ENCODE measurements at regions not wholly inside any gene's neighbourhood (a gene's known extent, or its start where the extent isn't known, plus 50 kb on each side); places are given as distances from the start of the nearest gene placed in this dataset.

- no peak for DNase-seq
These were observed 99.6 kb upstream of the NBEA start for GRCh38 chr13:34842466-34842865.

GRCh38 chr13:34847766-34848165 is 94.3 kb upstream of the NBEA start:
- DNase-seq = no peak

- no peak for DNase-seq
These were observed 92.7 kb upstream of the NBEA start for GRCh38 chr13:34849406-34849805.

- no peak for DNase-seq
These were observed 88.9 kb upstream of the NBEA start for GRCh38 chr13:34853161-34853560.

- DNase-seq = no peak
These were observed 84.3 kb upstream of the NBEA start for GRCh38 chr13:34857558-34858325.

GRCh38 chr13:34862311-34862710 is 79.8 kb upstream of the NBEA start:
- DNase-seq = no peak

- no peak for DNase-seq
These were observed 79.4 kb upstream of the NBEA start for GRCh38 chr13:34862716-34863115.

GRCh38 chr13:34863360-34864135 is 78.5 kb upstream of the NBEA start:
- no peak for DNase-seq

- DNase-seq = no peak
These were observed 77.4 kb upstream of the NBEA start for GRCh38 chr13:34864671-34865070.

GRCh38 chr13:34867590-34867989 is 74.5 kb upstream of the NBEA start:
- DNase-seq = no peak

GRCh38 chr13:34868733-34869132 is 73.3 kb upstream of the NBEA start:
- no peak for DNase-seq

GRCh38 chr13:34869696-34870095 is 72.4 kb upstream of the NBEA start:
- DNase-seq = no peak

GRCh38 chr13:34878329-34878728 is 63.7 kb upstream of the NBEA start:
- DNase-seq = no peak

GRCh38 chr13:34879851-34880250 is 62.2 kb upstream of the NBEA start:
- DNase-seq = no peak

GRCh38 chr13:34881494-34881893 is 60.6 kb upstream of the NBEA start:
- DNase-seq = no peak

- no peak for DNase-seq
These were observed 58.7 kb upstream of the NBEA start for GRCh38 chr13:34883396-34883795.

- DNase-seq = no peak
These were observed 57.7 kb upstream of the NBEA start for GRCh38 chr13:34884366-34884765.

GRCh38 chr13:34886121-34886875 is 55.8 kb upstream of the NBEA start:
- no peak for DNase-seq

GRCh38 chr13:34886987-34887386 is 55.1 kb upstream of the NBEA start:
- DNase-seq = no peak

Measured in right kidney (tissue), 1 donor.